Thoracic aorta (tissue), 2 donors: ENCODE measurements at regions not wholly inside any gene's neighbourhood (a gene's known extent, or its start where the extent isn't known, plus 50 kb on each side); places are given as distances from the start of the nearest gene placed in this dataset.

ENCODE experiments used
- ATAC-seq: fragments of 150-250 bp; one replicate; pipeline ENCODE4 v1.8.0; 2017; ENCODE audit warnings: low read depth; ENCODE audit not compliant: insufficient number of reproducible peaks, low FRiP score
- DNase-seq: peaks from one replicate; pipeline ENCODE4 v3.0.0-alpha.2; 2020; ENCODE audit warnings: low spot score
- H3K27ac ChIP-seq, 2 donors: fragments of 200-600 bp; sonication (generic); 1 replicate in 1 of 2; 2 replicates in 1 of 2; pipeline ENCODE4 v1.5.1; 2016; ENCODE audit warnings: mild to moderate bottlenecking in 2 of 2, moderate library complexity in 2 of 2
- H3K27me3 ChIP-seq: fragments of 200-600 bp; sonication (generic); replicated peaks from 2 replicates; pipeline ENCODE4 v1.6.0; 2016; ENCODE audit warnings: mild to moderate bottlenecking; ENCODE audit not compliant: insufficient read depth
- H3K36me3 ChIP-seq: fragments of 200-600 bp; sonication (generic); one replicate; pipeline ENCODE4 v1.5.1; 2016
- H3K4me1 ChIP-seq, 2 donors: fragments of 200-600 bp; sonication (generic); 1 replicate in 1 of 2; 2 replicates in 1 of 2; pipeline versions ENCODE4 v1.5.1 to v1.6.0; 2016; ENCODE audit warnings: low read depth in 2 of 2, mild to moderate bottlenecking in 1 of 2; ENCODE audit not compliant: control insufficient read depth in 1 of 2
- H3K4me3 ChIP-seq: fragments of 200-600 bp; sonication (generic); 2 replicates; pipeline ENCODE4 v1.5.1; 2016; ENCODE audit warnings: mild to moderate bottlenecking
- H3K9me3 ChIP-seq: fragments of 200-600 bp; sonication (generic); 2 replicates; pipeline ENCODE4 v1.5.1; 2016
- TF ChIP-seq, protein P1 (sequence below): fragments of 200-600 bp; sonication (generic); IDR thresholded peaks from one replicate; pipeline ENCODE4 v1.5.1; 2019; ENCODE audit warnings: antibody characterized with exemption

DNA sequence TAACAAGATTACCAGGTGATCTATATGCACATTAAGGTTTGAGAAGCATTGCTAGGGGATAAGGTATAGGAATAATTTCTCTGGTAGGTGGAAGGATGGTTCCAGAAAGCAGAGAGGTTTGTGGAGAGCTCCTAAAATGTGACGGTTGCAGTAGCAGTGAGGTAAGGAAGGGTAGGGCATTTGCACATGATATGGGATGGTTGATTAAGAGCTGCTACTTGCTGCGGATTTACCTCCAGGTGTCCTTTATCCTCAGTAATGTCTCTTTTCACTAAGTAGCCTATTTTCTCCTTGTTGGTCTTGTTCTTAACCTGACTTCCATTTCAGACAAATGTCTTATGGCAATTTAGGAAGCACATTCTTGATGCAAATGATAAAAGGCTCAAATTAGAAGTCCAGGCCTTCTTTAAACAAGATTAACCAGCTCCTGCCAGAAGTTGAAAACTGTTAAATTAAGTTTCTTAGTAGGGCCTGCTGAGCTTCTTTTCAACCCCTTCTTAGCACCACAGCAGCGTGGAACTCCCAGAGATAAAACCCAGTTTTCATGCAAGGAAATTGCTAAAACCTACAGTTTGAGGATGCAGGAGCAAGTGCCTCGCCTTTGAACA, 231.1 kb upstream of the GADL1 start:
- Histone ChIP-seq H3K4me3 (no peak overlapping the region), H3K27ac (no peak overlapping the region), H3K4me1 (peaks cover 0 to 2% of the 10 kb centered on the region in 2 donors), H3K9me3 (no peaks in the 10 kb centered on the region), H3K36me3 (no peaks in the 10 kb centered on the region), H3K27me3 (no peaks in the 10 kb centered on the region)
- TF ChIP-seq, protein P1, sequence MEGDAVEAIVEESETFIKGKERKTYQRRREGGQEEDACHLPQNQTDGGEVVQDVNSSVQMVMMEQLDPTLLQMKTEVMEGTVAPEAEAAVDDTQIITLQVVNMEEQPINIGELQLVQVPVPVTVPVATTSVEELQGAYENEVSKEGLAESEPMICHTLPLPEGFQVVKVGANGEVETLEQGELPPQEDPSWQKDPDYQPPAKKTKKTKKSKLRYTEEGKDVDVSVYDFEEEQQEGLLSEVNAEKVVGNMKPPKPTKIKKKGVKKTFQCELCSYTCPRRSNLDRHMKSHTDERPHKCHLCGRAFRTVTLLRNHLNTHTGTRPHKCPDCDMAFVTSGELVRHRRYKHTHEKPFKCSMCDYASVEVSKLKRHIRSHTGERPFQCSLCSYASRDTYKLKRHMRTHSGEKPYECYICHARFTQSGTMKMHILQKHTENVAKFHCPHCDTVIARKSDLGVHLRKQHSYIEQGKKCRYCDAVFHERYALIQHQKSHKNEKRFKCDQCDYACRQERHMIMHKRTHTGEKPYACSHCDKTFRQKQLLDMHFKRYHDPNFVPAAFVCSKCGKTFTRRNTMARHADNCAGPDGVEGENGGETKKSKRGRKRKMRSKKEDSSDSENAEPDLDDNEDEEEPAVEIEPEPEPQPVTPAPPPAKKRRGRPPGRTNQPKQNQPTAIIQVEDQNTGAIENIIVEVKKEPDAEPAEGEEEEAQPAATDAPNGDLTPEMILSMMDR, result no peak
- no peak for DNase-seq
- ATAC-seq, result no peak

DNA sequence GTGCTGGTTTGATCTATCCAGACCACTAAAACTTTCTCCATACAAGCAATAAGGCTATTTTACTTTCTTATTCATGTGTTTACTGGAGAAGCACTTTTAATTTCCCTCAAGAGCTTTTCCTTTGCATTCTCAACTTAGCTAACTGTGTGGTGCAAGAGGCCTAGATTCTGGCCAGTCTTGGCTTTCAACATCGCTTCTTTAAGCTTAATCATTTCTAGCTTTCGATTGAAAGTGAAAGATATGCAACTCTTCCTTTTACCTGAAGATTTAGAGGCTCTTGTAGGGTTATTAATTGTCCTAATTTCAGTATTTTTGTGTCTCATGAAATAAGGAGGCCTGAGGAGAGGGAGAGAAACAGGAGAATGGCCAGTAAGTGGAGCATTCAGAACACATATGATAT, 234.8 kb upstream of the GADL1 start:
- peaks cover 0 to 10% of the 10 kb centered on the region in 2 donors for H3K4me1 ChIP-seq
- TF ChIP-seq, protein P1, result no peak
- DNase-seq, result no peak
- H3K27ac ChIP-seq, result no peak overlapping the region
- no peak overlapping the region for H3K4me3 ChIP-seq
- H3K9me3 ChIP-seq, result no peaks in the 10 kb centered on the region
- no peak for ATAC-seq
- no peaks in the 10 kb centered on the region for H3K36me3 ChIP-seq
- no peaks in the 10 kb centered on the region for H3K27me3 ChIP-seq

DNA sequence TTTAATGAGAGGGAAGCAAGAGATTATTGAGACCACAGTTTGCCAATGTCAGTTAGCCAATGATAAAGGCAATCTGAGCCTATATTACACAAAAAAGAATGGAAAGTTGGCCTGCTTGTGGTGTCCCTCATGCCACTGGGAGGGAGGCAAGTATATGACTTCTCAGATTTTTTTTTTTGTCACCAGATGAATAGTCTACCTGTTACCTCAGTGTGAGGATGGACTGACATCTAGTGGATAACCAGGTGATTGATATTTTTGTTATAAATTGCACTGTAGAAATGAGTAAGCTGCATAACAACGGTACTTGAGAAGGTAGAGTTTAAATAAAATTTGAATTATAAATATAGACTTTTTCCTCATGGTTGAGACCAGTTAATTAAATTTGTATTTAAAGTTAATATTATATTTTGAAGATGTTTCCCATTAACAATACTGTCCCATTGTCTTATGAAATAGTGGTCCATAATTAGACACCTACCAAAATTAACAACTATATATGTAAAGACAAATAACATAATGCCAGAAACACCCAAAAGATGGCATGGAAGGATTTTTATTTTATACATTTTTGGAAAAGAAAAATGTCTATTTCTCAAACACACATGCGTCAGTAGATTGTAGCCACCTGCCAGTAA, 237.8 kb upstream of the GADL1 start:
- TF ChIP-seq, protein P1, result peak; percentile 35
- Histone ChIP-seq H3K4me3 (no peak overlapping the region), H3K9me3 (no peaks in the 10 kb centered on the region), H3K36me3 (no peaks in the 10 kb centered on the region), H3K27ac (no peak overlapping the region), H3K27me3 (no peaks in the 10 kb centered on the region), H3K4me1 (peaks cover 0 to 10% of the 10 kb centered on the region in 2 donors)
- DNase-seq (no peak), ATAC-seq (no peak)

DNA sequence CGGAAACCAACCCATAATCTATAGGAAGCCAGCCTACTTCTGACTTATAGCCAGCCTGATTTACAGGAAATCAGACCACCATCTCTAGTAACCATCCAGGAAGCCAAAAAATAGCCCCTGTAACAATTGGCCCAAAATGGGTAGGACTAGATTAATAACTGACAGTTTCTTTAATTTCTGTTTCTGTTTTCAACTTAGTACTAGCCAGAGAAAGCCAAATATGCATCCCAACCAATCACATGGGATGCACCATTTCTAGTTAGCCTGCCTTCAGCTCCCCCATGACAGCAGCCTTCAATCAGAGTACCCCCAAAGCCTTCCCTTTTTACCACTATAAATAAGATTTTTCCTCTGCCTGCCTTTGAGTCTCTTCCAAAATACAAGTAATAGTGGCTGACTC, 239.1 kb upstream of the GADL1 start:
- Histone ChIP-seq H3K27ac (no peak overlapping the region), H3K9me3 (no peaks in the 10 kb centered on the region), H3K27me3 (no peaks in the 10 kb centered on the region), H3K36me3 (no peaks in the 10 kb centered on the region), H3K4me1 (peaks cover 0 to 10% of the 10 kb centered on the region in 2 donors), H3K4me3 (no peak overlapping the region)
- DNase-seq, result no peak
- TF ChIP-seq, protein P1, result no peak
- ATAC-seq, result no peak

DNA sequence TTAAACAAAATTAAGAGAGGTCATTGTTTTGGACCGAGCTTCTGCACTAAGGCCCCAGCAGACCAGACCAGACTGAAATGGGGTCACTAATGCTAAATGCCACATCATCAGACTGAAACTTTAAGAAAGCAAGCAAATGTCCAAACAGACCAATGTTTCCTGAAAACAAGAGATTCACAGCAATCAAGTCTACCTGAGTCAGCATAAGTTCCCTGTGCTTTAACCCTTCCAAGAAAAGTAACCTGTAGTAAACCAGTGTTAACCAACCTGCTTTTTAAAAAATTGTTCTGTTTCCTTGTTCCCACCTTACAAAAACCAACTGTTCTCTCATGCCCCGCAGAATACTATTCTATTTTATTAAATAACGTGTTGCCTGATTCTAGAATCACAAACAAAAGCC, 241.1 kb upstream of the GADL1 start:
- TF ChIP-seq, protein P1, result no peak
- Histone ChIP-seq H3K27me3 (no peaks in the 10 kb centered on the region), H3K27ac (no peak overlapping the region), H3K36me3 (no peaks in the 10 kb centered on the region), H3K4me3 (no peak overlapping the region), H3K9me3 (no peaks in the 10 kb centered on the region), H3K4me1 (peaks cover 2 to 8% of the 10 kb centered on the region in 2 donors)
- DNase-seq (no peak), ATAC-seq (no peak)
